Smooth muscle cell (in vitro differentiated cells): ENCODE measurements at regions not wholly inside any gene's neighbourhood (a gene's known extent, or its start where the extent isn't known, plus 50 kb on each side); places are given as distances from the start of the nearest gene placed in this dataset.

Source experiments
- DNase-seq: peaks from one replicate; lab custom pipeline; 2025; ENCODE audit not compliant: unreplicated experiment; lab: John Stamatoyannopoulos, UW
- H2AFZ ChIP-seq: fragments of 200-600 bp; sonication (generic); 2 replicates; pipeline ENCODE4 v1.6.0; 2016; ENCODE audit warnings: antibody characterized with exemption, low read depth, mild to moderate bottlenecking
- H3F3A ChIP-seq: fragments of 200-600 bp; sonication (generic); 2 replicates; pipeline ENCODE4 v1.6.0; 2017; ENCODE audit warnings: antibody characterized with exemption, low read depth
- H3K27ac ChIP-seq: fragments of 200-600 bp; sonication (generic); 2 replicates; pipeline ENCODE4 v1.5.1; 2016; ENCODE audit warnings: low read depth, mild to moderate bottlenecking
- H3K27me3 ChIP-seq: fragments of 200-600 bp; sonication (generic); 2 replicates; pipeline ENCODE4 v1.6.1; 2016; ENCODE audit warnings: low read depth, mild to moderate bottlenecking
- H3K36me3 ChIP-seq: fragments of 200-600 bp; sonication (generic); 2 replicates; pipeline ENCODE4 v1.5.1; 2016; ENCODE audit warnings: low read depth
- H3K4me1 ChIP-seq: fragments of 200-600 bp; sonication (generic); 2 replicates; pipeline ENCODE4 v1.5.1; 2016; ENCODE audit warnings: low read depth
- H3K4me2 ChIP-seq: fragments of 200-600 bp; sonication (generic); 2 replicates; pipeline ENCODE4 v1.6.0; 2016; ENCODE audit warnings: mild to moderate bottlenecking
- H3K4me3 ChIP-seq: fragments of 200-600 bp; sonication (generic); 2 replicates; pipeline ENCODE4 v1.5.1; 2016; ENCODE audit warnings: mild to moderate bottlenecking
- H3K79me2 ChIP-seq: fragments of 200-600 bp; sonication (generic); 2 replicates; pipeline ENCODE4 v1.6.0; 2016; ENCODE audit warnings: low read depth, mild to moderate bottlenecking
- H3K9ac ChIP-seq: fragments of 200-600 bp; sonication (generic); 2 replicates; pipeline ENCODE4 v1.6.0; 2016; ENCODE audit warnings: low read depth
- H3K9me3 ChIP-seq: fragments of 200-600 bp; sonication (generic); replicated peaks from 2 replicates; pipeline ENCODE4 v1.5.1; 2016; ENCODE audit warnings: low read depth
- H4K20me1 ChIP-seq: fragments of 200-600 bp; sonication (generic); 2 replicates; pipeline ENCODE4 v1.6.0; 2016; ENCODE audit warnings: low read depth
- WGBS: methylation state at CpG from one replicate; pipeline ENCODE4 v1.1.7; 2016; ENCODE audit warnings: low lambda C conversion rate; 5-methylcytosine and 5-hydroxymethylcytosine counted together
- TF ChIP-seq, protein P1 (sequence below): fragments of 200-600 bp; sonication (generic); IDR thresholded peaks from 2 replicates; pipeline ENCODE4 v1.5.1; 2017; ENCODE audit warnings: borderline replicate concordance, mild to moderate bottlenecking, antibody characterized with exemption; ENCODE audit not compliant: insufficient read depth, poor library complexity, severe bottlenecking

DNA sequence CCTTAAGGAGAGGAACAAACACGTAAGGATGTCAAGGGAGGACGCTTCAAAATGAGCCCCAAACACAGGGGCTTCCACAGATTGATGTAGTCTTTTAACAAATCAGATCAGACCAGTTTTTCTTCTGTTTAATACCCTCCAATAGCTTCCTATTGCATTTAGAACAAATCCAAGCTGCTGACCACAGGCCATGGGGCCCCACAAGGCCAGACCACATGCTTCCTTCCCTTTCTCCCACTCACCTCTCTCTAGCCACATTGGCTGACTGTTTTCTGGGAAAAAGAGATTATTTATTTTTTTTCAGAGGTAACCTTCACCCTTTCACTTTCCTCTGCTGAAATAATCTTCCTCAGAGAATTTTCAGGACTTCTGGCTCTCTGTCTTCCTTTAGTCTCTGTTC is 380.6 kb downstream of the SIPA1L2 start:
- Histone ChIP-seq H3K4me3 (no peak overlapping the region), H2AFZ (peak overlapping the region; percentile 34), H4K20me1 (no peaks in the 10 kb centered on the region), H3K36me3 (no peaks in the 10 kb centered on the region), H3K27me3 (no peaks in the 10 kb centered on the region), H3K27ac (no peak overlapping the region), H3K4me1 (peaks cover 42% of the 10 kb centered on the region), H3K9me3 (no peaks in the 10 kb centered on the region), H3K4me2 (peak overlapping the region; percentile 76), H3F3A (no peaks in the 10 kb centered on the region), H3K9ac (no peak overlapping the region), H3K79me2 (no peaks in the 10 kb centered on the region)
- no peak for DNase-seq
- TF ChIP-seq, protein P1, sequence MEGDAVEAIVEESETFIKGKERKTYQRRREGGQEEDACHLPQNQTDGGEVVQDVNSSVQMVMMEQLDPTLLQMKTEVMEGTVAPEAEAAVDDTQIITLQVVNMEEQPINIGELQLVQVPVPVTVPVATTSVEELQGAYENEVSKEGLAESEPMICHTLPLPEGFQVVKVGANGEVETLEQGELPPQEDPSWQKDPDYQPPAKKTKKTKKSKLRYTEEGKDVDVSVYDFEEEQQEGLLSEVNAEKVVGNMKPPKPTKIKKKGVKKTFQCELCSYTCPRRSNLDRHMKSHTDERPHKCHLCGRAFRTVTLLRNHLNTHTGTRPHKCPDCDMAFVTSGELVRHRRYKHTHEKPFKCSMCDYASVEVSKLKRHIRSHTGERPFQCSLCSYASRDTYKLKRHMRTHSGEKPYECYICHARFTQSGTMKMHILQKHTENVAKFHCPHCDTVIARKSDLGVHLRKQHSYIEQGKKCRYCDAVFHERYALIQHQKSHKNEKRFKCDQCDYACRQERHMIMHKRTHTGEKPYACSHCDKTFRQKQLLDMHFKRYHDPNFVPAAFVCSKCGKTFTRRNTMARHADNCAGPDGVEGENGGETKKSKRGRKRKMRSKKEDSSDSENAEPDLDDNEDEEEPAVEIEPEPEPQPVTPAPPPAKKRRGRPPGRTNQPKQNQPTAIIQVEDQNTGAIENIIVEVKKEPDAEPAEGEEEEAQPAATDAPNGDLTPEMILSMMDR = no peak
- WGBS = 82% methylated on average over 2 of the region's 2 CpGs

GRCh38 chr1:232248276-232248820 is 381.6 kb downstream of the SIPA1L2 start:
- H3K4me3 ChIP-seq = no peak overlapping the region
- H3K27me3 ChIP-seq = no peaks in the 10 kb centered on the region
- no peaks in the 10 kb centered on the region for H3F3A ChIP-seq
- DNase-seq = no peak
- no peak overlapping the region for H3K9ac ChIP-seq
- no peak overlapping the region for H3K27ac ChIP-seq
- peak overlapping the region; percentile 76 for H3K4me2 ChIP-seq
- no peak overlapping the region for H2AFZ ChIP-seq
- WGBS = 47% methylated on average over 5 of the region's 5 CpGs
- TF ChIP-seq, protein P1 = no peak
- H3K36me3 ChIP-seq = no peaks in the 10 kb centered on the region
- H3K4me1 ChIP-seq = peaks cover 42% of the 10 kb centered on the region
- no peaks in the 10 kb centered on the region for H3K9me3 ChIP-seq
- no peaks in the 10 kb centered on the region for H4K20me1 ChIP-seq
- no peaks in the 10 kb centered on the region for H3K79me2 ChIP-seq

GRCh38 chr1:232247669-232248068 is 382.3 kb downstream of the SIPA1L2 start:
- Histone ChIP-seq H3K4me1 (peaks cover 42% of the 10 kb centered on the region), H3K4me2 (no peak overlapping the region), H3K9ac (no peak overlapping the region), H3K79me2 (no peaks in the 10 kb centered on the region), H2AFZ (no peak overlapping the region), H3K27ac (no peak overlapping the region), H3K4me3 (no peak overlapping the region), H3F3A (no peaks in the 10 kb centered on the region), H3K27me3 (no peaks in the 10 kb centered on the region), H3K36me3 (no peaks in the 10 kb centered on the region), H3K9me3 (no peaks in the 10 kb centered on the region), H4K20me1 (no peaks in the 10 kb centered on the region)
- DNase-seq = no peak
- TF ChIP-seq, protein P1 = no peak
- whole genome bisulfite sequencing = 84% methylated on average over 3 of the region's 3 CpGs

- H3K4me3 ChIP-seq = no peak overlapping the region
- H3K27ac ChIP-seq = no peak overlapping the region
- no peaks in the 10 kb centered on the region for H3K79me2 ChIP-seq
- no peaks in the 10 kb centered on the region for H3K36me3 ChIP-seq
- no peak overlapping the region for H3K4me2 ChIP-seq
- 89% methylated on average over 1 of the region's 1 CpG for WGBS
- no peaks in the 10 kb centered on the region for H4K20me1 ChIP-seq
- no peaks in the 10 kb centered on the region for H3F3A ChIP-seq
- DNase-seq = no peak
- H2AFZ ChIP-seq = no peak overlapping the region
- H3K4me1 ChIP-seq = peaks cover 12% of the 10 kb centered on the region
- H3K9ac ChIP-seq = no peak overlapping the region
- no peaks in the 10 kb centered on the region for H3K9me3 ChIP-seq
- TF ChIP-seq, protein P1 = no peak
- H3K27me3 ChIP-seq = no peaks in the 10 kb centered on the region
Measured at GRCh38 chr1:232244426-232244825, 385.5 kb downstream of the SIPA1L2 start.
